Liver (tissue), 8 donors: ENCODE measurements at regions not wholly inside any gene's neighbourhood (a gene's known extent, or its start where the extent isn't known, plus 50 kb on each side); places are given as distances from the start of the nearest gene placed in this dataset.

Experiments used
- DNase-seq: peaks from one replicate; pipeline ENCODE4 v3.0.0-alpha.2; 2017; ENCODE audit warnings: low spot score
- H3K27ac ChIP-seq, 2 donors: one replicate each; pipeline ENCODE4 v1.7.0; 2013; ENCODE audit warnings: inconsistent platforms in 2 of 2, low read length in 2 of 2, control low read depth in 1 of 2, low read depth in 1 of 2, mild to moderate bottlenecking in 1 of 2
- H3K27me3 ChIP-seq, 4 donors: one replicate each; pipeline versions ENCODE4 v1.6.1 to v1.7.0; 2013; ENCODE audit warnings: low read length in 3 of 4, inconsistent platforms in 1 of 4, mild to moderate bottlenecking in 1 of 4, moderate library complexity in 1 of 4; ENCODE audit not compliant: control insufficient read depth in 4 of 4, insufficient read depth in 4 of 4
- H3K36me3 ChIP-seq, 4 donors: one replicate each; pipeline versions ENCODE4 v1.6.1 to v1.7.0; 2013; ENCODE audit warnings: low read length in 3 of 4, mild to moderate bottlenecking in 3 of 4, low read depth in 1 of 4, moderate library complexity in 1 of 4; ENCODE audit not compliant: control insufficient read depth in 4 of 4, insufficient read depth in 3 of 4
- H3K4me1 ChIP-seq, 4 donors: one replicate each; pipeline versions ENCODE4 v1.6.1 to v1.7.0; 2013; ENCODE audit warnings: low read length in 3 of 4, mild to moderate bottlenecking in 3 of 4, moderate library complexity in 1 of 4; ENCODE audit not compliant: control insufficient read depth in 4 of 4, insufficient read depth in 4 of 4
- H3K4me3 ChIP-seq, 3 donors: one replicate each; pipeline versions ENCODE4 v1.6.1 to v1.7.0; 2013; ENCODE audit warnings: low read length in 3 of 3, control low read depth in 1 of 3, low read depth in 1 of 3, mild to moderate bottlenecking in 1 of 3
- H3K9ac ChIP-seq, 2 donors: one replicate each; pipeline ENCODE4 v1.7.0; 2013; ENCODE audit warnings: low read length in 2 of 2, mild to moderate bottlenecking in 2 of 2, moderate library complexity in 2 of 2, control low read depth in 1 of 2, low read depth in 1 of 2
- H3K9me3 ChIP-seq, 4 donors: one replicate each; pipeline versions ENCODE4 v1.6.1 to v1.7.0; 2013; ENCODE audit warnings: low read length in 3 of 4; ENCODE audit not compliant: control insufficient read depth in 4 of 4
- EGR1 ChIP-seq, 2 donors: IDR thresholded peaks; 2 replicates each; pipeline ENCODE4 v1.6.1; 2016 to 2018; ENCODE audit warnings: antibody characterized with exemption in 2 of 2, low read depth in 2 of 2
- FOXA1 ChIP-seq: IDR thresholded peaks from 2 replicates; pipeline ENCODE4 v1.6.1; 2016; ENCODE audit warnings: antibody characterized with exemption
- FOXA2 ChIP-seq: IDR thresholded peaks from 2 replicates; pipeline ENCODE4 v1.6.1; 2016; ENCODE audit warnings: antibody characterized with exemption
- GABPA ChIP-seq, 2 donors: IDR thresholded peaks in 1 of 2; conservative IDR thresholded peaks in 1 of 2; 2 replicates each; pipeline ENCODE4 v1.6.1; 2016; ENCODE audit warnings: antibody characterized with exemption in 2 of 2, mild to moderate bottlenecking in 1 of 2, moderate library complexity in 1 of 2
- HNF4A ChIP-seq, 2 donors: conservative IDR thresholded peaks; 2 replicates each; pipeline ENCODE4 v1.6.1; 2016; ENCODE audit warnings: antibody characterized with exemption in 2 of 2, mild to moderate bottlenecking in 2 of 2
- HNF4G ChIP-seq: IDR thresholded peaks from 2 replicates; pipeline ENCODE4 v1.6.1; 2016; ENCODE audit warnings: antibody characterized with exemption
- JUND ChIP-seq, 2 donors: IDR thresholded peaks; 2 replicates each; pipeline ENCODE4 v1.6.1; 2016; ENCODE audit warnings: antibody characterized with exemption in 2 of 2
- NR2F2 ChIP-seq: IDR thresholded peaks from 2 replicates; pipeline ENCODE4 v1.6.1; 2016; ENCODE audit warnings: antibody characterized with exemption
- RAD21 ChIP-seq, 2 donors: IDR thresholded peaks; 2 replicates each; pipeline ENCODE4 v1.6.1; 2016; ENCODE audit warnings: antibody characterized with exemption in 2 of 2, mild to moderate bottlenecking in 2 of 2
- RXRA ChIP-seq, 2 donors: IDR thresholded peaks; 2 replicates each; pipeline ENCODE4 v1.6.1; 2017 to 2018; ENCODE audit warnings: antibody characterized with exemption in 2 of 2, mild to moderate bottlenecking in 1 of 2
- SP1 ChIP-seq: IDR thresholded peaks from 2 replicates; pipeline ENCODE4 v1.6.1; 2018; ENCODE audit warnings: antibody characterized with exemption, mild to moderate bottlenecking
- TAF1 ChIP-seq: conservative IDR thresholded peaks from 2 replicates; pipeline ENCODE4 v1.6.1; 2016; ENCODE audit warnings: antibody characterized with exemption, mild to moderate bottlenecking
- YY1 ChIP-seq: IDR thresholded peaks from 2 replicates; pipeline ENCODE4 v1.6.1; 2016; ENCODE audit warnings: antibody characterized with exemption, mild to moderate bottlenecking
- WGBS: extraction: QIAGEN DNeasy Blood & Tissue Kit; methylation state at CpG from one replicate; pipeline ENCODE4 v1.1.7; 2013; 5-methylcytosine and 5-hydroxymethylcytosine counted together
- TF ChIP-seq, protein P1 (sequence below): IDR thresholded peaks from 2 replicates; pipeline ENCODE4 v1.6.1; 2016; ENCODE audit warnings: antibody characterized with exemption, mild to moderate bottlenecking
- TF ChIP-seq, protein P2 (sequence below): IDR thresholded peaks from 2 replicates; pipeline ENCODE4 v1.6.1; 2016; ENCODE audit warnings: antibody characterized with exemption
- TF ChIP-seq, protein P3 (sequence below): IDR thresholded peaks from 2 replicates; pipeline ENCODE4 v1.6.1; 2016; ENCODE audit warnings: antibody characterized with exemption
- TF ChIP-seq, protein P4 (sequence below): IDR thresholded peaks from 2 replicates; pipeline ENCODE4 v1.6.1; 2016; ENCODE audit warnings: antibody characterized with exemption
- TF ChIP-seq, protein P5 (sequence below): fragments of 150-350 bp; IDR thresholded peaks from 2 replicates; pipeline ENCODE4 v1.5.1; 2017; ENCODE audit warnings: improper control_type of control experiment, low read depth, low read length; ENCODE audit not compliant: missing input control
- donor health status: healthy.
- donor health status: healthy.
- donor health status: healthy.
- donor health status: healthy.
- donor health status: healthy.

DNA sequence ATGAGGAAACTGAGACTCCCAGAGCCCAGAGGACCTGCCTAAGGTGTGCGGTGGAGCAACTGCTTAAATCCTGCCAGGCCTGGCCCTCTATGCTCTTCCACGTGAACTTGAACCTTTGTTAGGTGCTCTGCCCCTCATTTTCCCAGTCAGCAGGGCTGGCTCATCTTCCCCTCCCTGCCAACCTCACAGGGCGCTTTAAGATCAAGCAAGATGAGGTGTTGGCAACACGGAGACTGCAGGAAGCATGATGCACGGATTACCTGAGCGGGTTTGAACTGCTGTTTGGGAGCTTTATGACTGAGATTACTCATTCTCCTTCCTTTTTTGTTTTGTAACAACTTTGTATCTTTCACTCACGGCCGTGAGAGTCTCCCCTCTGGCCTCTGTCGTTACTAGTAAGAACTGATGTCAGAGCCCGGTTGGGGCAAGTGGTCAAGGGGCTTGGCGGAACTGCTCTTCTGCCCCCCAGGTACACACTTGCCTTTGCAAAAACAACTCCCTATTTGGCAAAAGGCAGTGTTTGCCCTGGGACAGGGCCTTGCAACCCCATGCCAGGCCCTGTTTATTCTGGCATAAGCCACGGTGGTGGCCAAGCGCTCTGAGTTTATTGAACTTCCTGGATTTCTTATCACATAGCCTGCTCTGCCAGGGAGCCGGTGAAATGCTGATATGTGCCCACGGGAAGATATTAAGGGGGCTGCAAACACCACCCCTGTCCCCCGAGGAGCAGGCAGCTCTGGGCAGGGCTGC lies 127.8 kb downstream of the INHBB start:
- Histone ChIP-seq H3K4me1 (peaks cover 27 to 65% (median 41%) of the 10 kb centered on the region in 4 donors), H3K9ac (peak overlapping the region in 1 of 2 donors; percentile 89), H3K27ac (peak overlapping the region; percentile 95 to 99), H3K36me3 (no peaks in the 10 kb centered on the region), H3K27me3 (no peaks in the 10 kb centered on the region), H3K9me3 (no peaks in the 10 kb centered on the region), H3K4me3 (no peak overlapping the region)
- no peak for DNase-seq
- peak in 1 of 2 donors; percentile 75 for TF ChIP-seq EGR1 (IDR thresholded peaks at IDR 0.05; ENCODE audit: low read depth in 2 of 2)
- TF ChIP-seq, protein P1, sequence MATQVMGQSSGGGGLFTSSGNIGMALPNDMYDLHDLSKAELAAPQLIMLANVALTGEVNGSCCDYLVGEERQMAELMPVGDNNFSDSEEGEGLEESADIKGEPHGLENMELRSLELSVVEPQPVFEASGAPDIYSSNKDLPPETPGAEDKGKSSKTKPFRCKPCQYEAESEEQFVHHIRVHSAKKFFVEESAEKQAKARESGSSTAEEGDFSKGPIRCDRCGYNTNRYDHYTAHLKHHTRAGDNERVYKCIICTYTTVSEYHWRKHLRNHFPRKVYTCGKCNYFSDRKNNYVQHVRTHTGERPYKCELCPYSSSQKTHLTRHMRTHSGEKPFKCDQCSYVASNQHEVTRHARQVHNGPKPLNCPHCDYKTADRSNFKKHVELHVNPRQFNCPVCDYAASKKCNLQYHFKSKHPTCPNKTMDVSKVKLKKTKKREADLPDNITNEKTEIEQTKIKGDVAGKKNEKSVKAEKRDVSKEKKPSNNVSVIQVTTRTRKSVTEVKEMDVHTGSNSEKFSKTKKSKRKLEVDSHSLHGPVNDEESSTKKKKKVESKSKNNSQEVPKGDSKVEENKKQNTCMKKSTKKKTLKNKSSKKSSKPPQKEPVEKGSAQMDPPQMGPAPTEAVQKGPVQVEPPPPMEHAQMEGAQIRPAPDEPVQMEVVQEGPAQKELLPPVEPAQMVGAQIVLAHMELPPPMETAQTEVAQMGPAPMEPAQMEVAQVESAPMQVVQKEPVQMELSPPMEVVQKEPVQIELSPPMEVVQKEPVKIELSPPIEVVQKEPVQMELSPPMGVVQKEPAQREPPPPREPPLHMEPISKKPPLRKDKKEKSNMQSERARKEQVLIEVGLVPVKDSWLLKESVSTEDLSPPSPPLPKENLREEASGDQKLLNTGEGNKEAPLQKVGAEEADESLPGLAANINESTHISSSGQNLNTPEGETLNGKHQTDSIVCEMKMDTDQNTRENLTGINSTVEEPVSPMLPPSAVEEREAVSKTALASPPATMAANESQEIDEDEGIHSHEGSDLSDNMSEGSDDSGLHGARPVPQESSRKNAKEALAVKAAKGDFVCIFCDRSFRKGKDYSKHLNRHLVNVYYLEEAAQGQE, result peak; percentile 83
- peak; percentile 94 for TF ChIP-seq FOXA1
- TF ChIP-seq YY1, result peak; percentile 75
- peak in 1 of 2 donors; percentile 69 for TF ChIP-seq GABPA (IDR thresholded peaks at IDR 0.05 in 1 of 2, conservative IDR thresholded peaks at IDR 0.05 in 1 of 2)
- peak; percentile 98 for TF ChIP-seq RXRA (IDR thresholded peaks at IDR 0.05)
- peak in 1 of 2 donors; percentile 81 for TF ChIP-seq JUND (IDR thresholded peaks at IDR 0.05)
- TF ChIP-seq HNF4G, result peak; percentile 56
- TF ChIP-seq, protein P2, sequence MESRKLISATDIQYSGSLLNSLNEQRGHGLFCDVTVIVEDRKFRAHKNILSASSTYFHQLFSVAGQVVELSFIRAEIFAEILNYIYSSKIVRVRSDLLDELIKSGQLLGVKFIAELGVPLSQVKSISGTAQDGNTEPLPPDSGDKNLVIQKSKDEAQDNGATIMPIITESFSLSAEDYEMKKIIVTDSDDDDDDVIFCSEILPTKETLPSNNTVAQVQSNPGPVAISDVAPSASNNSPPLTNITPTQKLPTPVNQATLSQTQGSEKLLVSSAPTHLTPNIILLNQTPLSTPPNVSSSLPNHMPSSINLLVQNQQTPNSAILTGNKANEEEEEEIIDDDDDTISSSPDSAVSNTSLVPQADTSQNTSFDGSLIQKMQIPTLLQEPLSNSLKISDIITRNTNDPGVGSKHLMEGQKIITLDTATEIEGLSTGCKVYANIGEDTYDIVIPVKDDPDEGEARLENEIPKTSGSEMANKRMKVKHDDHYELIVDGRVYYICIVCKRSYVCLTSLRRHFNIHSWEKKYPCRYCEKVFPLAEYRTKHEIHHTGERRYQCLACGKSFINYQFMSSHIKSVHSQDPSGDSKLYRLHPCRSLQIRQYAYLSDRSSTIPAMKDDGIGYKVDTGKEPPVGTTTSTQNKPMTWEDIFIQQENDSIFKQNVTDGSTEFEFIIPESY, result peak; percentile 86
- peak; percentile 93 for TF ChIP-seq HNF4A (conservative IDR thresholded peaks at IDR 0.05)
- TF ChIP-seq, protein P3, sequence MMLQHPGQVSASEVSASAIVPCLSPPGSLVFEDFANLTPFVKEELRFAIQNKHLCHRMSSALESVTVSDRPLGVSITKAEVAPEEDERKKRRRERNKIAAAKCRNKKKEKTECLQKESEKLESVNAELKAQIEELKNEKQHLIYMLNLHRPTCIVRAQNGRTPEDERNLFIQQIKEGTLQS, result peak; percentile 77
- TF ChIP-seq FOXA2, result peak; percentile 96
- peak; percentile 51 for TF ChIP-seq NR2F2
- peak; percentile 52 to 64 for TF ChIP-seq RAD21 (IDR thresholded peaks at IDR 0.05)
- TF ChIP-seq TAF1, result peak; percentile 84
- TF ChIP-seq, protein P4, sequence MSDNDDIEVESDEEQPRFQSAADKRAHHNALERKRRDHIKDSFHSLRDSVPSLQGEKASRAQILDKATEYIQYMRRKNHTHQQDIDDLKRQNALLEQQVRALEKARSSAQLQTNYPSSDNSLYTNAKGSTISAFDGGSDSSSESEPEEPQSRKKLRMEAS, result peak; percentile 94
- TF ChIP-seq SP1, result peak; percentile 97
- TF ChIP-seq, protein P5, sequence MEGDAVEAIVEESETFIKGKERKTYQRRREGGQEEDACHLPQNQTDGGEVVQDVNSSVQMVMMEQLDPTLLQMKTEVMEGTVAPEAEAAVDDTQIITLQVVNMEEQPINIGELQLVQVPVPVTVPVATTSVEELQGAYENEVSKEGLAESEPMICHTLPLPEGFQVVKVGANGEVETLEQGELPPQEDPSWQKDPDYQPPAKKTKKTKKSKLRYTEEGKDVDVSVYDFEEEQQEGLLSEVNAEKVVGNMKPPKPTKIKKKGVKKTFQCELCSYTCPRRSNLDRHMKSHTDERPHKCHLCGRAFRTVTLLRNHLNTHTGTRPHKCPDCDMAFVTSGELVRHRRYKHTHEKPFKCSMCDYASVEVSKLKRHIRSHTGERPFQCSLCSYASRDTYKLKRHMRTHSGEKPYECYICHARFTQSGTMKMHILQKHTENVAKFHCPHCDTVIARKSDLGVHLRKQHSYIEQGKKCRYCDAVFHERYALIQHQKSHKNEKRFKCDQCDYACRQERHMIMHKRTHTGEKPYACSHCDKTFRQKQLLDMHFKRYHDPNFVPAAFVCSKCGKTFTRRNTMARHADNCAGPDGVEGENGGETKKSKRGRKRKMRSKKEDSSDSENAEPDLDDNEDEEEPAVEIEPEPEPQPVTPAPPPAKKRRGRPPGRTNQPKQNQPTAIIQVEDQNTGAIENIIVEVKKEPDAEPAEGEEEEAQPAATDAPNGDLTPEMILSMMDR, result no peak
- 24% methylated on average over 16 of the region's 16 CpGs for WGBS
